Dendritic cell treated with granulocyte-macrophage colony-stimulating factor and Interleukin-4, amounts not matched to agents 40 ng/mL and 50 ng/mL, for 4 days (primary cell): ENCODE measurements at regions not wholly inside any gene's neighbourhood (a gene's known extent, or its start where the extent isn't known, plus 50 kb on each side); places are given as distances from the start of the nearest gene placed in this dataset.
"Not testable (repeated sequence)": the region's sequence is repeated elsewhere in the genome, so short reads cannot be mapped to it uniquely, and the experiment has no call there.

Experiments
- H3K27ac Mint-ChIP-seq: one replicate; pipeline ENCODE4 v1.8.0; 2022; ENCODE audit warnings: mild to moderate bottlenecking, mixed read lengths
- H3K27me3 Mint-ChIP-seq: one replicate; pipeline ENCODE4 v1.8.0; 2022; ENCODE audit warnings: mild to moderate bottlenecking, mixed read lengths
- H3K36me3 Mint-ChIP-seq: one replicate; pipeline ENCODE4 v1.8.0; 2022; ENCODE audit warnings: low read depth, mixed read lengths
- H3K4me1 Mint-ChIP-seq: one replicate; pipeline ENCODE4 v1.8.0; 2022; ENCODE audit warnings: low read depth, mixed read lengths
- H3K4me3 Mint-ChIP-seq: one replicate; pipeline ENCODE4 v1.8.0; 2022; ENCODE audit warnings: mild to moderate bottlenecking, moderate library complexity, mixed read lengths
- H3K9me3 Mint-ChIP-seq: one replicate; pipeline ENCODE4 v1.8.0; 2022; ENCODE audit warnings: mixed read lengths
- intact Hi-C: fragments of 100-400 bp; cut with micrococcal nuclease; formaldehyde crosslinking; loops from one replicate; pipeline ENCODE4 v1.15.0; 2022

GRCh38 chr7:1351881-1352625 lies 107.2 kb downstream of the MICALL2 start:
- intact Hi-C loops, result no loop called here
- Mint-ChIP-seq H3K4me1 (no peaks in the 10 kb centered on the region), H3K9me3 (no peaks in the 10 kb centered on the region), H3K27ac (no peak overlapping the region), H3K4me3 (no peak overlapping the region), H3K36me3 (no peaks in the 10 kb centered on the region), H3K27me3 (peaks cover 12% of the 10 kb centered on the region)

GRCh38 chr7:1352656-1353271 lies 106.5 kb downstream of the MICALL2 start:
- Mint-ChIP-seq H3K27ac (no peak overlapping the region), H3K4me3 (no peak overlapping the region), H3K4me1 (no peaks in the 10 kb centered on the region), H3K36me3 (no peaks in the 10 kb centered on the region), H3K27me3 (peaks cover 7% of the 10 kb centered on the region), H3K9me3 (no peaks in the 10 kb centered on the region)
- intact Hi-C loops, result no loop called here

- peaks cover 4% of the 10 kb centered on the region for H3K27me3 Mint-ChIP-seq
- no peaks in the 10 kb centered on the region for H3K9me3 Mint-ChIP-seq
- no peaks in the 10 kb centered on the region for H3K4me1 Mint-ChIP-seq
- H3K27ac Mint-ChIP-seq, result no peak overlapping the region
- H3K4me3 Mint-ChIP-seq, result no peak overlapping the region
- intact Hi-C loops, result no loop called here
- H3K36me3 Mint-ChIP-seq, result no peaks in the 10 kb centered on the region
These were observed 104.4 kb downstream of the MICALL2 start for GRCh38 chr7:1354661-1355567.

GRCh38 chr7:1355568-1356340 lies 103.5 kb downstream of the MICALL2 start:
- H3K4me3 Mint-ChIP-seq, result no peak overlapping the region
- no peaks in the 10 kb centered on the region for H3K36me3 Mint-ChIP-seq
- H3K27ac Mint-ChIP-seq, result no peak overlapping the region
- no peaks in the 10 kb centered on the region for H3K4me1 Mint-ChIP-seq
- H3K27me3 Mint-ChIP-seq, result peaks cover 3% of the 10 kb centered on the region
- no peaks in the 10 kb centered on the region for H3K9me3 Mint-ChIP-seq
- intact Hi-C loops, result no loop called here

- H3K36me3 Mint-ChIP-seq, H3K27me3 Mint-ChIP-seq, intact Hi-C loops, H3K4me1 Mint-ChIP-seq, H3K27ac Mint-ChIP-seq, H3K4me3 Mint-ChIP-seq, H3K9me3 Mint-ChIP-seq: not testable (repeated sequence)
These were observed 102.4 kb downstream of the MICALL2 start for GRCh38 chr7:1356853-1357252.

GRCh38 chr7:1357260-1357600 lies 102.0 kb downstream of the MICALL2 start:
- H3K4me3 Mint-ChIP-seq, H3K36me3 Mint-ChIP-seq, H3K27ac Mint-ChIP-seq, H3K27me3 Mint-ChIP-seq, intact Hi-C loops, H3K9me3 Mint-ChIP-seq, H3K4me1 Mint-ChIP-seq: not testable (repeated sequence)

- intact Hi-C loops, result no loop called here
- no peak overlapping the region for H3K27ac Mint-ChIP-seq
- no peaks in the 10 kb centered on the region for H3K36me3 Mint-ChIP-seq
- no peak overlapping the region for H3K4me3 Mint-ChIP-seq
- no peaks in the 10 kb centered on the region for H3K4me1 Mint-ChIP-seq
- peaks cover 4% of the 10 kb centered on the region for H3K27me3 Mint-ChIP-seq
- H3K9me3 Mint-ChIP-seq, result no peaks in the 10 kb centered on the region
These were observed 101.5 kb downstream of the MICALL2 start for GRCh38 chr7:1357601-1358271.

GRCh38 chr7:1358376-1359050 lies 100.8 kb downstream of the MICALL2 start:
- Mint-ChIP-seq H3K27me3 (peaks cover 4% of the 10 kb centered on the region), H3K27ac (no peak overlapping the region), H3K9me3 (no peaks in the 10 kb centered on the region), H3K36me3 (no peaks in the 10 kb centered on the region), H3K4me3 (no peak overlapping the region), H3K4me1 (no peaks in the 10 kb centered on the region)
- intact Hi-C loops, result no loop called here

GRCh38 chr7:1359051-1359400 lies 100.2 kb downstream of the MICALL2 start:
- intact Hi-C loops, result no loop called here
- H3K27ac Mint-ChIP-seq, result no peak overlapping the region
- H3K36me3 Mint-ChIP-seq, result no peaks in the 10 kb centered on the region
- H3K4me1 Mint-ChIP-seq, result no peaks in the 10 kb centered on the region
- peaks cover 4% of the 10 kb centered on the region for H3K27me3 Mint-ChIP-seq
- no peaks in the 10 kb centered on the region for H3K9me3 Mint-ChIP-seq
- no peak overlapping the region for H3K4me3 Mint-ChIP-seq

- H3K27ac Mint-ChIP-seq, result no peak overlapping the region
- H3K4me1 Mint-ChIP-seq, result no peaks in the 10 kb centered on the region
- H3K4me3 Mint-ChIP-seq, result no peak overlapping the region
- H3K36me3 Mint-ChIP-seq, result no peaks in the 10 kb centered on the region
- peaks cover 7% of the 10 kb centered on the region for H3K27me3 Mint-ChIP-seq
- no peaks in the 10 kb centered on the region for H3K9me3 Mint-ChIP-seq
- intact Hi-C loops, result no loop called here
These were observed 99.4 kb downstream of the MICALL2 start for GRCh38 chr7:1359681-1360485.

GRCh38 chr7:1360521-1360971 lies 98.7 kb downstream of the MICALL2 start:
- Mint-ChIP-seq H3K4me3 (no peak overlapping the region), H3K9me3 (peaks cover 4% of the 10 kb centered on the region), H3K27ac (no peak overlapping the region), H3K4me1 (no peaks in the 10 kb centered on the region), H3K27me3 (peaks cover 7% of the 10 kb centered on the region), H3K36me3 (no peaks in the 10 kb centered on the region)
- intact Hi-C loops, result no loop called here

GRCh38 chr7:1361016-1361755 lies 98.1 kb downstream of the MICALL2 start:
- H3K27me3 Mint-ChIP-seq, result peaks cover 8% of the 10 kb centered on the region

More at GRCh38 chr7:1361016-1361755, 98.1 kb downstream of the MICALL2 start:
- H3K4me3 Mint-ChIP-seq, result no peak overlapping the region
- intact Hi-C loops, result no loop called here
- H3K27ac Mint-ChIP-seq, result no peak overlapping the region
- no peaks in the 10 kb centered on the region for H3K36me3 Mint-ChIP-seq
- no peaks in the 10 kb centered on the region for H3K4me1 Mint-ChIP-seq
- peaks cover 10% of the 10 kb centered on the region for H3K9me3 Mint-ChIP-seq
